Breast epithelium (tissue), 4 donors: ENCODE measurements at regions not wholly inside any gene's neighbourhood (a gene's known extent, or its start where the extent isn't known, plus 50 kb on each side); places are given as distances from the start of the nearest gene placed in this dataset.

Experiments used
- DNase-seq, 2 donors: peaks; one replicate each; pipeline ENCODE4 v3.0.0-alpha.2; 2019; ENCODE audit warnings: low spot score in 2 of 2
- H3K27ac ChIP-seq, 2 donors: fragments of 200-600 bp; sonication (generic) in 1 of 2; one replicate each; pipeline ENCODE4 v1.5.1; 2016 to 2019; ENCODE audit warnings: mild to moderate bottlenecking in 1 of 2
- H3K27me3 ChIP-seq, 2 donors: fragments of 200-600 bp; sonication (generic) in 1 of 2; one replicate each; pipeline versions ENCODE4 v1.5.1 to v1.6.0; 2017 to 2019; ENCODE audit warnings: control low read depth in 1 of 2, mild to moderate bottlenecking in 1 of 2
- H3K36me3 ChIP-seq: fragments of 200-600 bp; one replicate; pipeline ENCODE4 v1.5.1; 2019
- H3K4me1 ChIP-seq, 2 donors: fragments of 200-600 bp; sonication (generic); one replicate each; pipeline ENCODE4 v1.5.1; 2016 to 2019; ENCODE audit warnings: control low read depth in 1 of 2
- H3K4me3 ChIP-seq, 3 donors: fragments of 200-600 bp; sonication (generic); 1 replicate in 2 of 3; 2 replicates in 1 of 3; pipeline ENCODE4 v1.5.1; 2016 to 2019; ENCODE audit warnings: mild to moderate bottlenecking in 3 of 3, moderate library complexity in 2 of 3
- H3K9me3 ChIP-seq, 2 donors: fragments of 200-600 bp; sonication (generic) in 1 of 2; one replicate each; pipeline ENCODE4 v1.5.1; 2016 to 2019; ENCODE audit warnings: control low read depth in 1 of 2
- CTCF ChIP-seq, 3 donors: fragments of 450-650 bp; IDR thresholded peaks; one replicate each; pipeline ENCODE4 v1.5.1; 2016 to 2017; ENCODE audit warnings: antibody characterized with exemption in 3 of 3, mild to moderate bottlenecking in 3 of 3, moderate library complexity in 3 of 3
- POLR2A ChIP-seq: fragments of 450-650 bp; IDR thresholded peaks from one replicate; pipeline ENCODE4 v1.6.1; 2016; ENCODE audit warnings: antibody characterized with exemption, mild to moderate bottlenecking, moderate library complexity
- POLR2AphosphoS5 ChIP-seq, 3 donors: sonication (generic); formaldehyde crosslinking; IDR thresholded peaks; one replicate each; pipeline ENCODE4 v1.6.1; 2017; ENCODE audit warnings: antibody characterized with exemption in 3 of 3
- intact Hi-C: fragments of 100-400 bp; cut with DNase I; formaldehyde crosslinking; loops from one replicate; pipeline ENCODE4 v1.15.1; 2023; ENCODE audit warnings: low total_unique reads

- Histone ChIP-seq H3K36me3 (no peaks in the 10 kb centered on the region), H3K9me3 (no peaks in the 10 kb centered on the region), H3K27me3 (no peaks in the 10 kb centered on the region), H3K4me1 (no peaks in the 10 kb centered on the region), H3K4me3 (no peak overlapping the region), H3K27ac (no peak overlapping the region)
- TF ChIP-seq POLR2AphosphoS5 (IDR thresholded peaks at IDR 0.05) = no peak
- TF ChIP-seq POLR2A = no peak
- TF ChIP-seq CTCF (IDR thresholded peaks at IDR 0.05) = no peak
- intact Hi-C loops = no loop called here
- no peak for DNase-seq
Measured at GRCh38 chr13:33380487-33381079, 95.0 kb upstream of the STARD13 start.

- H3K4me3 ChIP-seq = no peak overlapping the region
- TF ChIP-seq CTCF (IDR thresholded peaks at IDR 0.05) (no peak), POLR2AphosphoS5 (IDR thresholded peaks at IDR 0.05) (no peak), POLR2A (no peak)
- no peaks in the 10 kb centered on the region for H3K4me1 ChIP-seq
- no peaks in the 10 kb centered on the region for H3K27me3 ChIP-seq
- intact Hi-C loops = no loop called here
- no peak overlapping the region for H3K27ac ChIP-seq
- no peaks in the 10 kb centered on the region for H3K36me3 ChIP-seq
- no peaks in the 10 kb centered on the region for H3K9me3 ChIP-seq
- DNase-seq = no peak
Measured at GRCh38 chr13:33381180-33381579, 95.6 kb upstream of the STARD13 start.

GRCh38 chr13:33381906-33382305 is 96.4 kb upstream of the STARD13 start:
- no peak for DNase-seq
- H3K36me3 ChIP-seq = no peaks in the 10 kb centered on the region
- intact Hi-C loops = no loop called here
- H3K4me1 ChIP-seq = no peaks in the 10 kb centered on the region
- no peak overlapping the region for H3K4me3 ChIP-seq
- no peaks in the 10 kb centered on the region for H3K9me3 ChIP-seq
- TF ChIP-seq CTCF (IDR thresholded peaks at IDR 0.05) = no peak
- TF ChIP-seq POLR2AphosphoS5 (IDR thresholded peaks at IDR 0.05) = no peak
- TF ChIP-seq POLR2A = no peak
- H3K27me3 ChIP-seq = no peaks in the 10 kb centered on the region
- H3K27ac ChIP-seq = no peak overlapping the region

- no peaks in the 10 kb centered on the region for H3K27me3 ChIP-seq
- intact Hi-C loops = no loop called here
- no peak overlapping the region for H3K4me3 ChIP-seq
- no peak overlapping the region for H3K27ac ChIP-seq
- no peak for DNase-seq
- no peaks in the 10 kb centered on the region for H3K9me3 ChIP-seq
- H3K36me3 ChIP-seq = no peaks in the 10 kb centered on the region
- H3K4me1 ChIP-seq = no peaks in the 10 kb centered on the region
- TF ChIP-seq POLR2AphosphoS5 (IDR thresholded peaks at IDR 0.05) (no peak), POLR2A (no peak), CTCF (IDR thresholded peaks at IDR 0.05) (no peak)
Measured at GRCh38 chr13:33383724-33384577, 98.4 kb upstream of the STARD13 start.

- no peaks in the 10 kb centered on the region for H3K9me3 ChIP-seq
- H3K27me3 ChIP-seq = no peaks in the 10 kb centered on the region
- H3K27ac ChIP-seq = no peak overlapping the region
- no peak for DNase-seq
- no peaks in the 10 kb centered on the region for H3K36me3 ChIP-seq
- no peak overlapping the region for H3K4me3 ChIP-seq
- no peaks in the 10 kb centered on the region for H3K4me1 ChIP-seq
- intact Hi-C loops = no loop called here
- TF ChIP-seq CTCF (IDR thresholded peaks at IDR 0.05) (no peak), POLR2A (no peak), POLR2AphosphoS5 (IDR thresholded peaks at IDR 0.05) (no peak)
Measured at GRCh38 chr13:33388286-33388998, 102.9 kb upstream of the STARD13 start.
